Urinary bladder (tissue), 4 donors: ENCODE measurements at regions not wholly inside any gene's neighbourhood (a gene's known extent, or its start where the extent isn't known, plus 50 kb on each side); places are given as distances from the start of the nearest gene placed in this dataset. TPM values are rescaled to one million over a fixed set of nuclear protein-coding genes. Genes with fewer than 3 reads are reported as not detected.
"Not testable (repeated sequence)": the region's sequence is repeated elsewhere in the genome, so short reads cannot be mapped to it uniquely, and the experiment has no call there.

Experiments
- DNase-seq: peaks from one replicate; pipeline ENCODE4 v3.0.0-alpha.2; 2015; ENCODE audit errors: extremely low spot score
- H3K27ac ChIP-seq: one replicate; pipeline ENCODE4 v1.5.1; 2013; ENCODE audit warnings: low read depth, mild to moderate bottlenecking, moderate library complexity
- H3K36me3 ChIP-seq: one replicate; pipeline ENCODE4 v1.6.1; 2013; ENCODE audit warnings: mild to moderate bottlenecking, moderate library complexity; ENCODE audit not compliant: insufficient read depth
- H3K4me1 ChIP-seq: one replicate; pipeline ENCODE4 v1.6.1; 2013; ENCODE audit warnings: mild to moderate bottlenecking, moderate library complexity; ENCODE audit not compliant: insufficient read depth
- H3K4me3 ChIP-seq: one replicate; pipeline ENCODE4 v1.5.1; 2013; ENCODE audit warnings: low read depth, low read length
- WGBS: extraction: QIAGEN DNeasy Blood & Tissue Kit; methylation state at CpG from one replicate; pipeline ENCODE4 v1.1.7; 2013; 5-methylcytosine and 5-hydroxymethylcytosine counted together
- small RNA-seq: library from RNA; depleted of rRNA; stranded (forward); fragments of <200 nt; gene quantifications from one replicate; pipeline ENCODE3, GENCODE V24; 2014
- donor health status: healthy with polysubstance abuse.
- donor health status: healthy.

DNA sequence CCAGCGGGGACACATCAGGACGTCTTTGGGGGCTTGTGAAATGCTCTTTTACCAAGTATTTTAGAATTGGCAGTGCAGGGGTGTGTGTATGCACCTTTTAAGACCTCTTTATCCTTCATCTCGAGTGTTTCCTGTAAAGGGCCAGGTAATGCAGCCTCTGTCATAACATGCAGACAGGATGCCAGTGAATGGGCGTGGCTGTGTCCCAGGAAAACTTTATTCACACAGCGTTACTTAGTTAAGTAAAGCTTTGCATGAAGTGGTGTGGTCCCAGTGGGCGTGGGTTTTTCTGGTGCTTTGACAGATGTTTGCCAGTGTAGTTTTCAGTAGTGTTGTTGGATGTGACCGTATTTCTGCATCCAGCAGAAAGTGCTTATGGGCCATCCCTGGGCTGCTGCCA, 70.3 kb upstream of the FAN1 start:
- WGBS, result 80% methylated on average over 7 of the region's 7 CpGs
- H3K4me1 ChIP-seq, H3K4me3 ChIP-seq, H3K36me3 ChIP-seq, H3K27ac ChIP-seq: not testable (repeated sequence)
- DNase-seq, result peak; percentile 48

DNA sequence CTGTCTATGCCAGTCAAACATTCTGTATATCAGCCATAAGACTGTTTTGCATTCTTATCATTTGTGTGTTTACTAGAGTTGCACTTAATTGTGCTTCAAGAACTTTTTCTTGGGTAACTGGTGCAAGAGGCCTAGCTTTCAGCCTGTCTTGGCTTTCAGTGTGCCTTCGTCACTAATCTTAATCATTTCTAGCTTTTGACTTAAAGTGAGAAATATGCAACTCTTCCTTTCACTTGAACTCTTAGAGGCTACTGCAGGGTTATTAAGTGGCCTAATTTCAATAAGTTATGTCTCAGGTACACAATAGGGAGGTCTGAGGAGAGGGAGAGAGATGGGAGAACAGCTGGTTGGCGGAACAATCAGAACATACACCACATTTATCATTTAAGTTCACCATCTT, 62.1 kb upstream of the FAN1 start:
- H3K27ac ChIP-seq, result not testable (repeated sequence)
- 87% methylated on average over 2 of the region's 2 CpGs for WGBS

DNA sequence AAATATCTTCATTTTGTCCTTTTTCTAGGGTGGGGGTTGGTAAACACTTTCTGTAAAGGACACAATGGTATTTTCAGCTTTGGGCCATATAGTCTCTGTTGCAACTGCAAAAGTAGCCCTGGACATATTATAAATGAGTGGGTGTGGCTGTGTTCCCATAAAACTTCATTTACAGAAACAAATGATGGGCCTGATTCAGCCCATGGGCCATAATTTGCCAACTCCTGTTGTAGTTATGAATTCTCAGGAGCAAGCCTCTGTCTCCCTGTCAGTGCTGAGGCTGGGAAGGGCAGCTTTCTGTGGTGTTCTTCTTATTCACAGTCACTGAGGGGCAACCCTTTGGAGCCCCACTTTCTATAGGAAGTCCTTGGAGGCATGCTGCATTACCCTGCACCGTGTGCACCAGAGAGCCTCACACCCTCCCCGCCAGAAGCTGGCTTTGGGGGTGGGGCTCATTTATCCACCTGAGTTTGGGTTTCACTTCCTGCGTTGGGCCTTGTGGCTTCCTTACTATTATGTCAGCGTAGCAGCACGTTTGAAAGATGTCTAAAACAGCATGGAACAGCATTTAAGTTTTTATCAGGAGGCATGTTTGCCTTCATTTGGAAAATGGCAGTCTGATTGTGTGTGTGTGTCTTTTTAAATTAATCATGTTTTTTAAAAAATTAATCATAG, 60.8 kb upstream of the FAN1 start:
- not testable (repeated sequence) for DNase-seq, H3K4me3 ChIP-seq, H3K4me1 ChIP-seq, H3K36me3 ChIP-seq, H3K27ac ChIP-seq
- 31% methylated on average over 5 of the region's 5 CpGs for WGBS

More for the DNA sequence above, 62.1 kb upstream of the FAN1 start:
- H3K4me3 ChIP-seq, H3K36me3 ChIP-seq, DNase-seq, H3K4me1 ChIP-seq: not testable (repeated sequence)

DNA sequence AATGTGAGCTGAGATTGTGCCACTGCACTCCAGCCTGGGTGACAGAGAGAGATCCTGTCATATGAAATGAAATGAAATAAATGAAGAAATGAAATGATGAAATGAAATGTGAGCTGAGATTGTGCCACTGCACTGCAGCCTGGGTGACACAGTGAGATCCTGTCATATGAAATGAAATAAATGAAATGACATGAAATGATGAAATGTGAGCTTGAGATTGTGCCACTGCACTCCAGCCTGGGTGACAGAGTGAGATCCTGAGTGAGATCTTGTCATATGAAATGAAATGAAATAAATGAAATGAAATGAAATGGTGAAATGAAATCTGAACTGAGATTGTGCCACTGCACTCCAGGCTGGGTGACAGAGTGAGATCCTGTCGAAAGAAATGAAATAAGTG, 58.2 kb upstream of the FAN1 start:
- 82% methylated on average over 1 of the region's 1 CpG for WGBS
- not testable (repeated sequence) for DNase-seq

More for the DNA sequence above, 58.2 kb upstream of the FAN1 start:
- H3K4me3 ChIP-seq, H3K36me3 ChIP-seq, H3K27ac ChIP-seq, H3K4me1 ChIP-seq: not testable (repeated sequence)

Small RNAs in the stretch of these regions (small RNA-seq; reads per million reads assigned to genes)
- not detected for gene RN7SL82P
